Skeletal muscle cell (primary cell): ENCODE measurements at regions not wholly inside any gene's neighbourhood (a gene's known extent, or its start where the extent isn't known, plus 50 kb on each side); places are given as distances from the start of the nearest gene placed in this dataset.

Experiments used
- DNase-seq: peaks from one replicate; pipeline ENCODE4 v3.0.0-alpha.2; 2010; ENCODE audit warnings: low read depth
- H3K4me3 ChIP-seq: 2 replicates; pipeline ENCODE4 v1.5.1; 2011; ENCODE audit warnings: low read depth, mild to moderate bottlenecking, control low read depth, low read length, moderate library complexity

DNA sequence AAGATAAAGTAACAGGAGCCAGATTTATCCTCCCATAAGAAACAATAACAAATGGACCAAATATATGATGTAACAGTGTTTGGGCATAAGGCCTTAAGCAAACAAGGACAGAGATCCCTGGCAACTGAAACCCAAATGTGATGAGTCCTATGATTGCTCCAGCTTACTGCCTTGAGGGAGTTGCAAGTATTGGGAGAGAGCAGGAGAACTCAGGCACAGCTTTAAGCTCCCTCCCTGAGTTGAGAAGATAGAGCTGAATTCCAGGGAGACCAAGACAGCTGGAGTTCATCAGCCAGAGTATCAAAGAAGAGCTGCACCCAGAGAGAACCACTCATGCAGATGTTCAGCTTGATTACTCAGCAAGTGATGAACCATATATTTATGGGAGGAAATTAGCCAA lies 814.5 kb upstream of the RAB6C start:
- no peak overlapping the region for H3K4me3 ChIP-seq
- no peak for DNase-seq

DNA sequence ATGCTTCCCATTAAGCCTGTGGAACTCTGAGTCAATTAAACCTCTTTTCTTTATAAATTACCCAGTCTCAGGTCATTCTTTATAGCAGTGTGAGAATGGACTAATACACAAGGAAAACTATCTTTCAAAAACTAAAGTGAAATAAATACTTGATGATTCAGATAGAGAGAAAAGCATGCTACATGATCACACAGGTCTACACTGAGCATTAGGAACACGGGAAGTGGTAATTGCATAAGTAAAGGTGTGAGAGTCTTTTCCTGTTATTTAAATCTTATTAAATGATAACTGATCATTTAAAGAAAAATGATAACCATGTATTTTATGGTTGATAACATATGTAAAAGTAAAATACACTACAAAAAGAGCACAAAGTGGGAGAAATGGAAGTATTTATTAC lies 812.0 kb upstream of the RAB6C start:
- H3K4me3 ChIP-seq, result no peak overlapping the region
- no peak for DNase-seq

DNA sequence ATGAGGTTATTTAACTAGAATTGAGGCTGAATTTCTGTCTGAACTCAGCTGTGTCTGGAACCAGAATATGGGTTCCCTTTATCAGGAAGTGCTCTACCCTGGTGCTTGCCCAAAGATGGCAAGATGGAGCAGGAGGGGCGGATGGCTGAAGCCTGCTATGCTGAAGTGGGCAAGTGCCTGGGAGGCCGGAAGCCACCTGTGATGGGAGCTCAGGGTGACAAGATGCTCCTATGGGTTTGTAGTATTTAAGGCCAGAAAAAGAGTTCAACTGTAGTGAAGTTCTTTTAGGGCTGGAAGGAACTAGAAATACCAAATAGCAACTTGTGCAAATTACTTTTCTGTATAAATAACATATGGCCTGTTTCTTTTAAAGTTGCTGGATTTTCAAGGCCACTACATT lies 808.9 kb upstream of the RAB6C start:
- DNase-seq, result no peak
- no peak overlapping the region for H3K4me3 ChIP-seq

DNA sequence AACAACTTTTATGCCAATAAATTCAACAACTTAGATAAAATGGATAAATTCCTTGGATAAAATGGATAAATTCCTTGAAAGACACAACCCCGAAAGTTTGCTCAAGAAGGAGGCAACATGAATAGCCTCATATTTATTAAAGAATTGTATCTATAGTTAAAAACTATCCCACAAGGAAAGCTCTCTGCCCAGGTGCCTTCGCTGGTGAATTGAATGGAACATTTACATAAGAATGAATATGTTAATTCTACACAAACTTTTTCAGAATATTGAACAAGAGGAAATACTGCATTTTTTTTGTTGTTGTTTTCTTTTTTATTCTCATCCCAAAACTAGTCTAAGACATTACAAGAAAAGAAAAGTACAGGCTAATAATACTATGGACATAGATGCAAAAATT lies 805.3 kb upstream of the RAB6C start:
- no peak overlapping the region for H3K4me3 ChIP-seq
- no peak for DNase-seq

DNA sequence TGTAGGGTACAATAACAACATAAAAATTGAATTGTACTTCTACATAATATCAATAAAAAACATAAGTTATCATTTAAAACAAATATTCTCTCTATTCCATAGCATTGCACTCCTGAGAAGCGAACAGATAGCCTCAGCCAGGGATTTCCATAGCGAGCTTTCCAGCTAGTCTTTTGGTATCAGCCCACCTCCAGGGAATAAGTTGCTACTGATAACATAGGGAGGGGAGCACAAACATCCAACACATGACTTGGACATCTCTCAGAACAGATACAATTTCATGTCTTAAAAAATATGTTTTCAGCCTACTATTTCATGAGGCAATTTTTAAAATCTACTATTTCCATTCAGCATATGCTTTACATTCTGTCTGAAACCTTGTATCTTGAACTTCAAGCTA lies 804.4 kb upstream of the RAB6C start:
- no peak overlapping the region for H3K4me3 ChIP-seq
- DNase-seq, result no peak

DNA sequence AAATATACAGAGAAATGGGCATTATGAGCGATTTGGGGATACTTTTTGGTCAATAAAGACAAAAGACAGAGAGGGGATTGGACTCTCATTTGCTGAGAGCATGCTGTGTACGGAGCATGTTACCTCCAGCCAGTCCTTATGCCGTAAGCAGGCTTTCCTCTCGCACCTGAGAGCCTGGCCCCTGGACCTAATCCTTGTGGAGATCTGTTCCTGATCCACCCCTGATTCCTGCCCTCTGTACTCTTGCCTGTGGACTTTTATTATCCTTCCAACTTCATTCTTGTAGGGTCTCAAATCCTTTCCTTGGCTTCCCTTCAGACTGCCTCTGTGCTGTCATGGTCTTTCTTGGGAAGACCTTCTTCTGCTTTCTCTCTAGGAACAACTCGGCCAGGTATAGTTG lies 803.1 kb upstream of the RAB6C start:
- no peak overlapping the region for H3K4me3 ChIP-seq
- no peak for DNase-seq

DNA sequence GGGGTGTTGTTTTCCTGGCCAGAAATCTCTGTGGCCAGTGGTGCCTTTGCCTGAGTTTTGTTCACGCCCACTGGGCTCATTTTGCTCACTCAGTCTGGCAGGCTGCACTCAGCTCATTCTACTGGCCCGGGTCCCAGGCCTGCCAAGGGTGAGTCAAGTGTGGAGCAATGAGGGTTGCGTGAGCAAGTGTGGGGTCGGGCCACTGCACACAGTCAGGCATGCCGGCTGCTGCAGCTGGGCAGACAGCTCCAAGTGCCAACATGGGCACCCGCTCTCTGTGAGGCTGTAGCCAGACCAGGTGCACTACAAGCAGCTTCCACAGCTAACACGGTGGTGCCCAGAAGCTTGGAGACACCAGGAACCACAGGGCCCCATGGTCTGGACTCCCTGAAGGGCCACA lies 801.1 kb upstream of the RAB6C start:
- no peak overlapping the region for H3K4me3 ChIP-seq
- DNase-seq, result no peak

DNA sequence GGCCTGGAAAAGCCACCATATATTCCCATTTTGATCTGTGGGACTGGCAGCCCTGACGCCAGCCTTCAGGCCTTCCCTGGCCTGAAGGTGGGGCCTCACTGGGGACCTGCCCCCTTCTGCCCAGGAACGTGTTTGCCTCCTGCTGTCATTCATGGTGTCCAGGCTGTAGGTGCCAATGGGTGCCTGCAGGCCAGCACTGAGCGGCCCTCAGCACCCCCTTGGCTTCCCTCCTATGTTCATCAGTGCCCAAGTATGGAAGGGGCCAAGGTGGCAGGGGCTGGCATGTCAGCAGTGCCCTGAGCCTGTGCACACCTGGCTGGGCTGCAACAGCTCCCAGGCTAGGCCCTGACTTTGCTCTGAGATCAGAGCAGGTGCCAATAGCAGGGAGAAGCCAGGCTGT lies 800.3 kb upstream of the RAB6C start:
- H3K4me3 ChIP-seq, result no peak overlapping the region
- DNase-seq, result no peak

DNA sequence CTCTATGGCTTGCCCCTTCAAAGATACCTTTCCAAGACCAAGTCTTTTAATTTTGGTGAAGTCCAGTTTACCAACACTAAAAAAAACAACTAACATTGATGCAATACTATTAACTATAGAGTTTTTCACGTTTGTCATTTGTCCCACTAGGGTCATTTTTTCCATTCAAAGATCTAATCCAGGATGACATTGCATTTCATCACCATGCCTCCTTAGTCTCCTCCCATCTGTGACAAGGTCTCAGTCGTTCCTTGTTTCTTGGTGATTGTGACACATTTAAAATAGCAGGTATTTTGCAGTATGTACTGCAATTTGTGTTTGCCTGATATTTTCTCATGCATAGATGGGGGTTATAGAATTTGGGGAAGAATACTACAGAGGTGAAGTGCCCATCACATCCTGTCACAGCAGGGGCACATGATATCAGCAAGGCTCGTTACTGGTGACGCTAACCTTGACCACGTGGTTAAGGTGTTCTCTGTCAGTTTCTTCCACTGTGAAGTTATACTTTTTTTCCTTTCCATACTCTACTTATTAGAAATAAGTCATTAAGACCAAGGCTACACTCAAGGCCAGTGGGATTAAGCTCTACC lies 799.2 kb upstream of the RAB6C start:
- H3K4me3 ChIP-seq, result no peak overlapping the region
- no peak for DNase-seq

DNA sequence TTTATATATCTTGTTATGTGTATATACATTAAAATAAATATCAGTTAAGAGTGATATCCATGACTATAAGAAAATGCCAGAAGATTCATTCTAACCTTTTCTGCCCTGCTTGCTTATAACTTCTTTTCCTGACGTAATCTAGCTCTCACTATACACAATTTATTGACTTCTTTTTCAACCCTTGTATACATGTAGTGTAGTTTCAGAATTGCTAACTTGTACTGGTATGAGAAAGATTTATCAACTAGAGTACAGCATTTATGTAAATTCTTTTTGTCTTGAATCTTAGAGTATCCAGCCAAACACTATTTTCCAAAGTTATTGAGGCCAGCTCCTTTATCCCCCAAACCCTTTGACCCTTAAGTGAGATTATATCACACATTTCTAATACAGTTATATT lies 798.0 kb upstream of the RAB6C start:
- H3K4me3 ChIP-seq, result no peak overlapping the region
- no peak for DNase-seq

DNA sequence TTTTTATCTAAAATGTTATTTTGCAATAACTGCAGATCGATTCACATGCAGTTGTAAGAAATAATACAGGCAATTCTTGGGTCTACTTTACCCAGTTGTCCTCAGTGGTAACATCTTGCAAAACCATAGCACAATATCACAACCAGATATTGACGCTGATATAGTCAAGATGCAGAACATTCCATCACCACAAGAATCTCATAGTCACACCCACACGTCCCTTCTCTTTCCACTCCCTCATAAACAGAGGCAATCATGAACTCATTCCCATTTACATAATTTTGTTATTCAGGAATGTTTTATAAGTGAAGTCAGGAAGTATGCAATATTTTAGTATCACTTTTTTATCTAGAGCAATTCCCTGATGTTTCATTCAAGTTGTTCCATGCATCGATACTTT lies 797.5 kb upstream of the RAB6C start:
- no peak for DNase-seq
- H3K4me3 ChIP-seq, result no peak overlapping the region

DNA sequence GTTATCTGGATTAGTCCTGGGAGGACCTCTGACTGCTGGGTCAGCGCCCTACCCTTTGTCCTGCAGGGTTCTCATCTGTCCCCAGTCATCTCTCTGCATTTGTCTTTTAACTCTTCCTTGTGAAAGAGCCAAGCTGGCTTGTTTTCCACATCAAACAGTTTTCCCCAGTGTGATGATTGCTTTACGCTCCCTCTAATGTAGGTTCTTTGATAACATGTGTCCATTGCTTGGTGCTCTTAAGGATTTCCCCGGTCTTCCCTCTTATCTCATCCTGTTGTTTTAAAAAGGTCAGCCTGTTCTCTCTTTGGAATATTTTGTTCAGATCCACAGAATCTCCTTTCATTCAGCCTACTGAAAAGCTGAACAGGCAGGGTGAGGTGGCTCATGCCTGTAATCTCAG lies 792.1 kb upstream of the RAB6C start:
- no peak overlapping the region for H3K4me3 ChIP-seq
- DNase-seq, result no peak

DNA sequence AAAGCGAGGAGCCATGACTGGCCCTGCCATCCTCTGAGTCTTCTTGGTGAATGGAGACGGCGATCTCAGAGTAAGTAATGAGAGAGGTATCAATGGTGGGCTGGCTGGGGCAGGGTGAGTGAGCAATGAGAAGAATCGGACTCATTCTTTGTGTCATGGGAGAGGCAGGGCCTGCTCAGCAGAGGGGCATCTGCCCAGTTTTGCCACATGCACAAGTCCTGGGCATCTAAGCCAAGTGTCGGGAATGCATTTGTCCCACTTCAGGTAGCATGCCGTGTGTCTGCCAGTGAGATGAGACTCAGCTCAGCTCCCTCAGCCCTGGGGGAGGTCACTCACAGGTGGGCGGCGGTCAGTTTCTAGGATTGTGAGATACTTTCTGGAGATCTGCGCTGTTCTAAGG lies 791.0 kb upstream of the RAB6C start:
- no peak overlapping the region for H3K4me3 ChIP-seq

DNA sequence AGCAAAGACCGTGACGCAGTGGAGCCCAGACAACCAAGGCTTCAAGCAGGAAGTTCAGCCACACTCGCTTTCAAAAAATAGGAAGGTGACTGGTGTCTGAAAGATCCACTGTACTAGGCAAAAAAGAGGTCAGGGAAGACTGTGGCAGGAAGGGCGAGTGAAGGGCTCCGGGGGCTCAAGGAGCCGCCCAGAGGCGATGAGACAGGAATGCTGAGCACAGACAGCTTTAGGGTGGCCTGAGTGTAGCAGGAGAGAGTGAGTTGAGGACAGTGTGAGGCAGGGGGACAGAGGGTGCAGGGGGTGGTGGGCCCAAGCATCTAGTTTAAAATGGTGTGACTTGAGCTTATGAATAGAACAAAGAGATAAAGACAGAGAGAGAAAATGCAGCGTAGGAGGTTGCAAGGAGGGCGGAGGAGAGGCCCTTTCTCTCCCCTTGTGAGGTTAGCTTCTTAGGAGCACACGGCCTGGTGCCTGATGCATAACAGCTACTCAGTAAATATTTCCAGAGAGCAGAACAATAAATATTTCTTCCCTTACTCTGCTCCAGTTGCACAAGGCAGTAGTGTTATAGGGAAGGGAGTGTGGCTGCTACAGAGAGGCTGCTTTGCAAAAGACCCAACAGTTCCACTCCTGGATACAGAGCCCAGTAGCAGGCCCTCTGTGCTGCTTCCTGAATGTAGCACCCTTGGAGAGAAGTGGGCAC lies 789.7 kb upstream of the RAB6C start:
- DNase-seq, result no peak
- H3K4me3 ChIP-seq, result no peak overlapping the region

More for the DNA sequence above, 791.0 kb upstream of the RAB6C start:
- DNase-seq, result no peak

DNA sequence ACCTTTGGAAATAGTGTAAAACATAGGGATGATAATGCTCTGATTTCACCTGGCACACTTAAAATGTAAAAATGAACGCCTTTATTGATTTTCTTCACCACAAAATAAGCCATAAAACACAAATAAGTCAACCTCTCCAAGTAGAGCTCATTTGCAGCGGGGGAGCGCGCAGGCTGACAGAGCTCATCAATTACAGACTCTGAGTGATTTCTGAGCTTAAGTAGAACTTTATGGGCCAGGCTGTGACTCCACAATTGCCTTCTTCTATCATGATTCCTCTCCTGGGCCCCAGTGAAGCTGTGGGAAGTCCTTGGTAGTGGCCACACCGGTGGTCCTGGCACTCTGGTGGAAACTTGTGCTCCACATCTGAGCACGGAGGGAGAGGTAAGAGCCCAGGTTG lies 789.0 kb upstream of the RAB6C start:
- no peak overlapping the region for H3K4me3 ChIP-seq
- no peak for DNase-seq

DNA sequence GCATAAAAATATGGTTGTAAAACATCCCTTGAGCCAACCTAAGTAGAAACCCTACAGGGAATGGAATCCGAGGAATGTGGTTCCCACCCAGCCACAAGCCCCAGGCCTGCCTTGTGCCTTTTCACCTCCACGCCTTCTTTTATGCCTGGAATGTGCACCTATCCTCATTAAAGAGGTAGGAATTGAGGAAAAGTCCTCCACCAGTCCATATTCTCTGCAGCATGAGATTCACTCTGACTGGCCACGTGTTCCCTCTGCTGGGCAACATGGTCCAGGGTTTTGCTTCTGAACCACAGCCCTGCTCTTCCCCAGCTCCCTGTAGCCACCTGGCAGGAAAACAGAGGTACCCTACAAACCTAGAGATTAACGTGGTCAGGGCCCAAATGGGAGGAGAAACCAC lies 787.9 kb upstream of the RAB6C start:
- no peak overlapping the region for H3K4me3 ChIP-seq
- no peak for DNase-seq

DNA sequence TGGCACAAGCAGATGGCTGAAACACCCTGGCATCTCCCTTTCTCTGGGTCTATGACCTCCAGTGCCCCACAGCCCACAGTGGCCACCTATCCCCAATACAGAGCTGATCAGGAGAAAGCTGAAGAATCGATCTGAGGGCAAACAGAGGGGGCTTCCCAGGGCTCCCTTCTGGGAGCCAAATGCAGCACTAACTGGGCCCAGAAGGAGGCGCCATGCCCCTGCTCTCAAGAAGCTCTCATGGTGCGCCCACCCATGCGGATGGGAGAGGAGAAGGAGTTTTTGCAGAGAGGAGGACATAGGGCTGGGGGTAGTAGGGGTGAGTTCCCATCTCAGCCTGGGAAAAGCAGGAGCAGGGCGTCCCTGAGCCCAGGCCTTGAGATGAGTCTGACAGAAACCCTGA lies 787.3 kb upstream of the RAB6C start:
- DNase-seq, result no peak
- no peak overlapping the region for H3K4me3 ChIP-seq

DNA sequence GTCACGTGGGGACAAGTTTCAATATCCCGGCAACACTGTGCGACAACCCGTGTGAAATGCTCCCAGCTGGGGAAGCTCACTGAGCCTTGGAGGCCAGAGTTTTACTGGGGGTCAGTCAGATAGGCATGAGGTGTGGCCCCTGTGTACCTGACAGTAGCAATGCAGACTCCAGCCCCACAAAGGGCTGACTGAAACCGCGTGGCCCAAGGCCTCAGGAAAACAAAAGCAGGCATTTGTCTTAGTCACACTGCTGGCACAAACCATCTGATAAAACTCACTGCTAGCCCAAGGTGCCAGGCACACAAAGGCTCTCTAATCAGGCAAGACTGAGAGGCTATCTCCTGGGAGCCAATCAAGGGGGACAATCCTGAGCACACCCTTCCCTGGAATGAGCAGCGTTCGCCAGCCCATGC lies 786.6 kb upstream of the RAB6C start:
- H3K4me3 ChIP-seq, result no peak overlapping the region
- no peak for DNase-seq

DNA sequence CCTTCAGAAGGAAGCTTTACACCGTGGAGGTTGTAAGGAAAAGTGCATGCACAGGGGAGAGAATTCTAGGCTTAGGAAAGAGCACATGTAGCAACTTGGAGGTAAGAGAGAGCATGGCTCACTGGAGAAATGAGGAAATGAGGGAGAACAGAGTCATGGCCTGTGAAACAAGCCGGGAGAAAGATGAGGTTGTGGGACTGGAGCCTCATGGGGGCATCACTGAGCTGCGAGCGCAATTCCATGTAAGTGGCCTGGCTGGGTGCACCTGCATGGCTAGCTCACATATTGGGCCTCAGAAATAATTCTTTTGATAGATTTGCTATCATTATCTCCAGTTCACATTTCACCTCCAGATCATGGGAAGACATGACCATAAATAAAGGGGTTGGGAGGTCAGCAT lies 785.5 kb upstream of the RAB6C start:
- H3K4me3 ChIP-seq, result no peak overlapping the region
- no peak for DNase-seq

DNA sequence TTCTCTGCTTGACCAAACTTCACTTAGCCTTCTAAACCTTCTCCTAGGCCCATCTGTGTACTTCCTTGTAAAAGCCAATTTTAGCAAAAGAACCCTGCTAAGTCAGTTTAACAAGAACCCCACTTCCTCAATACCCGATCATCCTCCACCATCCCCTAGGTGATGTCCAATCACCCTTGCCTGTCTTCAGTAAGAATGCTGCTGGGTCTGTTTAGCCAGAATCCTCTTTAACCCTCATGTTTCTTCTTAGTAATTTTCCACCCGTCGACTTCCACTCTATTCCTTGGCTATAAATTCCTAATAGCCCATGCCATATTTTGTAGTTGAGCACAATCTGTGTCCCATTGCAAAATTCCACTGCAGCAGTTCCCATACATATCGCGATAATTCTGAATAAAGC lies 780.0 kb upstream of the RAB6C start:
- DNase-seq, result no peak
- H3K4me3 ChIP-seq, result no peak overlapping the region

DNA sequence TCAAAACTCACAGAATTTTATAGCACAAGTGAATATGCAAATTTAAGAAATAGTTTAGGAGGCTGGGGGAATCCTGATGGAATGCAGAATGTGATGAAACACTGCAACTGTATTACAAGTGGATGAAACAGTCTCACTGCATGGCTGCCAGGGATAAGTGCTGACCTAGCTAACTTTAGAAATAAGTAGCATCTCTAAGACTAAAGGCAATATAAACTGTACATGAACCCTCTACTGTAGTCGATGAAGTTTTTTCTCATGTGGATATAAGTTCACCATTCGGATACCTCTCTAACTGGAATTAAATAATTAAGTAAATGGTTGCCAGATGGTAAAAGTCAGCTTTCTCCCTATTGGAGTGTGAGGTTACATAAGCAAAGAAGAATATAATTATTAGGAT lies 777.8 kb upstream of the RAB6C start:
- DNase-seq, result no peak
- no peak overlapping the region for H3K4me3 ChIP-seq

DNA sequence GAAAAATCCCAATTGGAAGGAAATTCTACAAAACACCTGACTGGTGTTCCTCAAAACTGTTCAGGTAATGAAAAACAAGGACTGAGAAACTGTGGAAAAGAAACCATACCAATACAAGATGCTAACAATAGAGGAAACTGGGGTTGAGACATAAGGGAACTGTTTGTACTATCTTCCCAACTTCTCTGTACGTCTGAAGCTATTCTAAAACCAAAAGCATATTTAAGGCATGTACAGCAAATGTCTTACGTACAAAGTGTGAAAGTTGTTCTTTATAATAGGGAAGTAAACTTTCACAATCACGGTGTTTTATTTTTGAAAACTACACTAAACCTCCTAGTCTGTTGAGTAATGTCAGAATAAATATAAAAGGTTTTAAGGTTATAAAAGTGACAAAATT lies 776.1 kb upstream of the RAB6C start:
- H3K4me3 ChIP-seq, result no peak overlapping the region
- DNase-seq, result no peak
